DND-41 (cell line): ENCODE measurements at regions not wholly inside any gene's neighbourhood (a gene's known extent, or its start where the extent isn't known, plus 50 kb on each side); places are given as distances from the start of the nearest gene placed in this dataset.
"Not testable (repeated sequence)": the region's sequence is repeated elsewhere in the genome, so short reads cannot be mapped to it uniquely, and the experiment has no call there.

ENCODE experiments used
- EZH2 ChIP-seq: IDR thresholded peaks from 3 replicates; pipeline ENCODE4 v1.6.1; 2012; ENCODE audit warnings: borderline replicate concordance, low read depth, mild to moderate bottlenecking, moderate library complexity, low read length, inconsistent platforms; ENCODE audit not compliant: severe bottlenecking
- TF ChIP-seq, protein P1 (sequence below): IDR thresholded peaks from 2 replicates; pipeline ENCODE4 v1.5.1; 2012; ENCODE audit warnings: borderline replicate concordance, low read length, moderate library complexity, mild to moderate bottlenecking; ENCODE audit not compliant: poor library complexity, severe bottlenecking; ENCODE audit errors: extremely low read depth

DNA sequence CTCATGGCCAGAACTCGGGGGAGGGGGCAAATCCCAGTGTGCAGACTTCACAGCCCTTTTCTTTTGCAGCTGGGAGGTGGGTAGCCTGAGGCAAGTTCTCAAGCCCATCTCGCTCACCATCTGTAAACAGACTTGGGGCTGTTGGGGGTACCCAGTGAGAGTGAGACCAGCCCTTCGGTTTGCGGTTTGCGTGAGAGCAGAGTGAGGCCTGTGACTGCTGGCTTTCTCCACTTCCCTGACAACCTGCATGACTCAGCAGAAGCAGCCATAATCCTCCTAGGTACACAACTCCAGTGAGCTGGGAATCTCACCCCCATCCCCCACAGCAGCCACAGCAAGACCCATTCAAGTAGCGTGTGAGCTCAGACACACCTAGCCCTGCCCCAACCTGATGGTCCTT is 114.5 kb upstream of the RPRM start:
- TF ChIP-seq, protein P1, sequence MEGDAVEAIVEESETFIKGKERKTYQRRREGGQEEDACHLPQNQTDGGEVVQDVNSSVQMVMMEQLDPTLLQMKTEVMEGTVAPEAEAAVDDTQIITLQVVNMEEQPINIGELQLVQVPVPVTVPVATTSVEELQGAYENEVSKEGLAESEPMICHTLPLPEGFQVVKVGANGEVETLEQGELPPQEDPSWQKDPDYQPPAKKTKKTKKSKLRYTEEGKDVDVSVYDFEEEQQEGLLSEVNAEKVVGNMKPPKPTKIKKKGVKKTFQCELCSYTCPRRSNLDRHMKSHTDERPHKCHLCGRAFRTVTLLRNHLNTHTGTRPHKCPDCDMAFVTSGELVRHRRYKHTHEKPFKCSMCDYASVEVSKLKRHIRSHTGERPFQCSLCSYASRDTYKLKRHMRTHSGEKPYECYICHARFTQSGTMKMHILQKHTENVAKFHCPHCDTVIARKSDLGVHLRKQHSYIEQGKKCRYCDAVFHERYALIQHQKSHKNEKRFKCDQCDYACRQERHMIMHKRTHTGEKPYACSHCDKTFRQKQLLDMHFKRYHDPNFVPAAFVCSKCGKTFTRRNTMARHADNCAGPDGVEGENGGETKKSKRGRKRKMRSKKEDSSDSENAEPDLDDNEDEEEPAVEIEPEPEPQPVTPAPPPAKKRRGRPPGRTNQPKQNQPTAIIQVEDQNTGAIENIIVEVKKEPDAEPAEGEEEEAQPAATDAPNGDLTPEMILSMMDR = not testable (repeated sequence)
- TF ChIP-seq EZH2 = not testable (repeated sequence)
